IMR-90 (cell line): ENCODE measurements at regions not wholly inside any gene's neighbourhood (a gene's known extent, or its start where the extent isn't known, plus 50 kb on each side); places are given as distances from the start of the nearest gene placed in this dataset.

ENCODE experiments used
- CTCF ChIP-seq: conservative IDR thresholded peaks from 2 replicates; pipeline ENCODE4 v1.5.1; 2012; ENCODE audit warnings: mild to moderate bottlenecking, low read depth, low read length, improper control_type of control experiment
- ELK1 ChIP-seq: fragments of 150-350 bp; IDR thresholded peaks from 2 replicates; pipeline ENCODE4 v1.6.1; 2016; ENCODE audit warnings: low read depth, mild to moderate bottlenecking, low read length, moderate library complexity, borderline replicate concordance
- MXI1 ChIP-seq: IDR thresholded peaks from 2 replicates; pipeline ENCODE4 v1.6.1; 2012; ENCODE audit warnings: low read depth, mild to moderate bottlenecking, low read length, moderate library complexity, borderline replicate concordance
- POLR2A ChIP-seq: IDR thresholded peaks from 2 replicates; pipeline ENCODE4 v1.6.1; 2012; ENCODE audit warnings: mild to moderate bottlenecking, low read depth, low read length
- SMC3 ChIP-seq: fragments of 150-350 bp; IDR thresholded peaks from 2 replicates; pipeline ENCODE4 v1.6.1; 2016; ENCODE audit warnings: low read depth, mild to moderate bottlenecking, antibody characterized with exemption, low read length, moderate library complexity

GRCh38 chr14:90460136-90460535, 63.3 kb downstream of the CALM1 start:
- no peak for TF ChIP-seq CTCF
- TF ChIP-seq POLR2A: no peak
- no peak for TF ChIP-seq ELK1
- TF ChIP-seq SMC3: no peak
- TF ChIP-seq MXI1: no peak
